NOMO-1 treated with DMSO at 0.1 percent for 48 hours (cell line): ENCODE measurements at regions not wholly inside any gene's neighbourhood (a gene's known extent, or its start where the extent isn't known, plus 50 kb on each side); places are given as distances from the start of the nearest gene placed in this dataset.

ENCODE experiments used
- DNase-seq: peaks from one replicate; lab custom pipeline; 2025; ENCODE audit not compliant: unreplicated experiment; lab: John Stamatoyannopoulos, UW

DNA sequence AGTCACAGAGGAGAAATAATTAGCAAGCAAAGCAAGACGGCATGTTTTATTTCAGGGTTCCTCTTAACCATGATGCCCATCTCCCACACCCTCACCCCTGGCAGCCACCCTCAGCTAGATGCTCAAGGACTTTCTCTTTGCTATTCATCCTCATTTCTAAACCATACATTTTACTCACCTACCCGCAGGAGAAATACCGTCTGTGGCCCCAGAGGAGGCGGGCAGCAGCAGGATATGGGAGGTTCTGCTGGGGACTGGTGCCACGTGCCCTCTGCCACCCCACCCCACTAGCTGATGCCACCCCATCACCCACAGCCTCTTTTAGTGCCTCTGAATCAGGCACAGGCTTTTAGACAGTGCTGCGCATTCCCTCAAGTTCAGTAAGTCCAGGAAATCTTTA is 168.7 kb upstream of the ITGB1 start:
- no peak for DNase-seq

GRCh38 chr10:33125522-33126517 is 167.8 kb upstream of the ITGB1 start:
- DNase-seq, result no peak

GRCh38 chr10:33125111-33125510 is 167.1 kb upstream of the ITGB1 start:
- DNase-seq, result no peak

DNA sequence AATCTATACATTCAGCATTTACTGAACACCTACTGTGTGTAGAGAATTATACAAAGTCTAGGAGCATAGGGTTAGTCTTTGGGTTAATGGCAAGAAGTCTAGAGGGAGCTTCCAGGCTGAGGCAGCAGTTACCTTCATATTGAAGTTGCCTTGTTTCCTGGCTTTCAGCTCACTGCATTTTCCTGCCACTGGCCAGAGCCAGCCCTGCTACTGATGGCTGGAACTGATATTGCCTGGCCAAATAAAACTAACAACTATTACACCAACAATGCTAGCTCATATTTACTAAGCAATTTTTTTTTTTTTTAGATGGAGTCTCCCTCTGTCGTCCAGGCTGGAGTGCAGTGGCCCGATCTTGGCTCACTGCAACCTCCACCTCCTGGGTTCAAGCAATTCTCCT is 165.7 kb upstream of the ITGB1 start:
- DNase-seq, result no peak

- no peak for DNase-seq
Measured at GRCh38 chr10:33122014-33122809, 164.2 kb upstream of the ITGB1 start.

DNA sequence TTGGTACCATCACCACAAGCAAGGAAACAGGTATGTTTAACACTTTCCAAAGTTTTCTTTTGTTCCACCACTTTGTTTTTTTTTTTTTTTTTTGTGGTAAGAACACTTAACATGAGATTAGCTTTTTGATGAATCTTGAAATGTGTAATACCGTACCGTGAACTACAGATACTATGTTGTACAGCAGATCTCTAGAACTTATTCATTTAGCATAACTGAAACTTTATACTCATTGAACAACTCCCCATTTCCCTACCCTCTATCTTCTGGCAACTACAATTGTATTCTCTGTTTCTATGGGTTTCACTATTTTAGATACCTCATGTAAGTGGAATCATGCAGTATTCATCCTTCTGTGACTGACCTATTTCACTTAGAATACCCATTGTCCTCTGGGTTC is 162.7 kb upstream of the ITGB1 start:
- no peak for DNase-seq

DNA sequence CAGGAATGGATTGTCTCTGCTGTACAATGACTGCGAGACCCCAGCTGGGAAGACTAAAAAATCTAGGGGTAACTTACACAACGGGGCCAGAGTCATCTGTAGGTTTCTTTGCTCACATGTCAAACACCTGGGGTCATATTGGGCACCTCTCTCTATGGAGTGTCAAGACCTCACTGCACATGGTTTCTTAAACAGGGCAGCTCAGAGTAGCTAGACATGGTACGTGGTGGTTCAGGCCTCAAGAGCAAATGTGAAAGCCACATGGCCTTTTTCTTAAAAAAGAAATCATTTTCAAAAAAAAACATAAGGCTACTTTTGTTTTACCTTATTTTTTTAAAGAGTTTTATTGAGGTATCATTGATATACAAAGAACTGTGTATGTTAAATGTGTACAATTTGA is 162.2 kb upstream of the ITGB1 start:
- no peak for DNase-seq

GRCh38 chr10:33117816-33118215 is 159.8 kb upstream of the ITGB1 start:
- DNase-seq, result no peak

DNA sequence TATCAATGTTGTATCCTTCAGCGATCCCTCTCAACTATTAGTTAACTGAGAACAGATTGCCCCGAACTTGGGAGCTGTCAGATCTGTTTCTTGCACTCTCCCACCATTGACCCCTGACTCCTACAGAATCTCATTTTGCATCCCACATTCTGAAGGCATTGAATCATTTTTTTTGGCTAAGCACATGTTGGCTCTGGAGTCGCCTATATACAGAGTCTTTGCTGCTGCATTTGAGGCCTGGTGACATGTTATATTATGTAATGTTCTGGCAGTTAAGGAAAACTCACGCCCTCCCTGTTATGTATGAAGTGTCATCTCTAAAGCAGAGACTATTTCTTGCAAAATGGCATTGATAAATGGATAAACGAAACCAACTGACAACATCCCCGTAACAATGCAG is 159.2 kb upstream of the ITGB1 start:
- no peak for DNase-seq

DNA sequence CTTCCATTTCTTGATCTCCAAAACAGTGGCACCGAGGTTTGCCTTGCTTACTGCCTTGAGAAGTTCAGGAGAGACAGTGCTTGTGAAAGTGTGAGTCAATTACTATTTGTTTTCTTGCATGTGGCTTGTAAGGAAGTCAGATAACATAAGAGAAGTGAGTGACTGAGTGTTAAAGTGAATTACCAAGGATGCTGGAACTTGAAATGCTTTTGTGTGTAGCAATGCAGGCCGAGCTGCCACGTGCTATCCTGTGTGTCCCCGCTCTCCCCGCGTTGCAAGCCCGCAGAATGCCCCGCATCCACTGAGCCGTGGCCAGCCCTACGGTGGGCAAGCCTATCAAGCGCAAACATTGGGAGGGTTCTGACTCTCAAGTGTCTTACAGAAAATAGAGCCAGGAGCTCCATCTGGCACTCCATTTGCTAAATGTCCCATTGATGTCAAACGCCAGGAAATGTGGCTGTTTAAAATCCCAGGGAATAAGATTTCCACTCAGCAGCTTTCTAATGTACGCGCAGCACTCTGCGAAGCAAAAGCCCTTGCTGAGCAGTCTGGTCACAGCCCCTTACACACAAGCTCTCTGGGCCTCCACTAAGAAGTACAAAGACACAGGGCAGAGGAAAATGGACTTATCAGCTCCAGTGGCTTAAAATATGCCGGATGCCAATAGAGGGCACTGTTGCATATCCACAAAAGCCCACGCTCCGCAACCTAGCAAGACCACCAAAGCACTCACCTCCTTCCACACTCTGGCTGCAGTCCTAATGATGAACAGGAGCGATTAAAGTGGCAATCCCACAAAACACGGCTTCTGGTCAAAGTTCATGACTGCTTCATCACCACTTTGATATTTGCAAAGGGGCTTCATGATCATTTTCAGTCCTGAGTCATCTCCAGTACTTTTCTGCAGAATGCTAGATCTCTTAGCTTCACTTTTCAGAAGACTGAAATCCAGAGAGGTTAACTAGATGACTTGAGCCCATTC is 158.0 kb upstream of the ITGB1 start:
- no peak for DNase-seq

DNA sequence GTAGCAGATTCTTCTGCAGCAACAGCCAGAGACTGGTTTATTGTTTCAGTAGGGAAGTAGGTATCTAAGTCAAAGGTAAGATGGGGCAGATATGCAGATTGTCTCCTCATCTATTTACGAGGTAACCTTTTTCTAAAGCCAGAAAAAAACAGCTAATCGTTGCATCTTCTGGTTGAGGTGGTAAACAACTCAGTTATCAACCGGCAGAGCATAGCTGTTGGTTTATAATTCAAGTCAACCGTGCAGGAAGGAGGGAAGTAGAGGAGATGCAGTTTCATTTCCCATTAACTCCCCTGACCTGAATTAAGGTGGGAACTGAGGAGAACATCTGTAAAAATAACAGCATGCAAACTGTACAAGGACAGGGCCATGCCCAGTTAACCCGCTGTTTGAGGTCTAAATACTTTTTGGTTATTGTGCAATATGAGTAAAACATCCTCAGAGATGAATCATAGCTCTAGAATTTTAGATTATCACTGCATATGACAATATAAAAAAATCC is 156.5 kb upstream of the ITGB1 start:
- no peak for DNase-seq

- no peak for DNase-seq
Measured at GRCh38 chr10:33113466-33113865, 155.4 kb upstream of the ITGB1 start.

GRCh38 chr10:33112831-33113455 is 154.9 kb upstream of the ITGB1 start:
- DNase-seq, result no peak

GRCh38 chr10:33111488-33112051 is 153.5 kb upstream of the ITGB1 start:
- DNase-seq, result no peak

GRCh38 chr10:33109788-33110469 is 151.9 kb upstream of the ITGB1 start:
- peak; percentile 29 for DNase-seq

DNA sequence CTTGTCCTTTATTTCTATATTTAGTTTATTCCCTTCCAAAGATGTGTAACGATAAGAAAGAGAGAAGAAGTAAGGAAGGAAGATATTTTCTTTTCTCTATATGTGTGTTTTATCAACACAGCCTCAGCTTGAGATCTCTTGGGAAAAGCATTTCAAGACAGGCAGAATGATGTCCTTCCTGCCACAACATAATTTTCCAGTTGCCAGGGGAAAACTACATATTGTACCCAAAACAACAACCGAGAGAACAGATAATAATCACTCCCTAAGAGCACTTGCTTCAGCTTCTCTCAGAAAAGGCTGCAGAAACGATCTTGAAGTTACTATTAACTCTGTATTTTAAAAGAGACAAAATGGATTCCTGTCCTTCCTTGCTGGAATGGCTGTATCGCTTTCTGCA is 151.4 kb upstream of the ITGB1 start:
- DNase-seq, result no peak

GRCh38 chr10:33107953-33108352 is 149.9 kb upstream of the ITGB1 start:
- DNase-seq, result no peak

GRCh38 chr10:33106767-33107166 is 148.7 kb upstream of the ITGB1 start:
- no peak for DNase-seq

- DNase-seq, result no peak
Measured at GRCh38 chr10:33103863-33104379, 145.9 kb upstream of the ITGB1 start.
